Natural killer cell (primary cell): ENCODE measurements at regions not wholly inside any gene's neighbourhood (a gene's known extent, or its start where the extent isn't known, plus 50 kb on each side); places are given as distances from the start of the nearest gene placed in this dataset.

ENCODE experiments used
- ATAC-seq, 3 donors: fragments of 150-1000 bp in 2 of 3; fragments of 200-7000 bp in 1 of 3; cut with Tn5 transposase; 1 replicate in 1 of 3; 2 replicates in 2 of 3; pipeline ENCODE4 v1.10.0; 2021; ENCODE audit warnings: mild to moderate bottlenecking in 2 of 3, moderate library complexity in 2 of 3
- DNase-seq, 2 donors: peaks; one replicate each; pipeline versions ENCODE4 v3.0.0 to v3.0.0-alpha.2; 2013 to 2021; ENCODE audit warnings: mixed read lengths in 1 of 2
- H3K27ac ChIP-seq: one replicate; pipeline ENCODE4 v1.5.1; 2013; ENCODE audit warnings: mild to moderate bottlenecking, low read length
- H3K27me3 ChIP-seq: one replicate; pipeline ENCODE4 v1.6.1; 2013; ENCODE audit warnings: low read length; ENCODE audit not compliant: control insufficient read depth, insufficient read depth
- H3K36me3 ChIP-seq: one replicate; pipeline ENCODE4 v1.6.1; 2013; ENCODE audit warnings: low read length; ENCODE audit not compliant: control insufficient read depth, insufficient read depth
- H3K4me1 ChIP-seq: one replicate; pipeline ENCODE4 v1.6.1; 2013; ENCODE audit warnings: low read length; ENCODE audit not compliant: control insufficient read depth, insufficient read depth
- H3K4me3 ChIP-seq: one replicate; pipeline ENCODE4 v1.5.1; 2013; ENCODE audit warnings: low read length
- H3K9me3 ChIP-seq: one replicate; pipeline ENCODE4 v1.6.1; 2013; ENCODE audit warnings: low read length; ENCODE audit not compliant: control insufficient read depth, insufficient read depth
- H3K27ac Mint-ChIP-seq, 2 donors: one replicate each; pipeline ENCODE4 v1.8.0; 2022; ENCODE audit warnings: mild to moderate bottlenecking in 2 of 2, mixed read lengths in 2 of 2, moderate library complexity in 1 of 2
- H3K27me3 Mint-ChIP-seq, 2 donors: one replicate each; pipeline ENCODE4 v1.8.0; 2022; ENCODE audit warnings: low read depth in 2 of 2, mixed read lengths in 2 of 2
- H3K36me3 Mint-ChIP-seq: one replicate; pipeline ENCODE4 v1.8.0; 2022; ENCODE audit warnings: mixed read lengths
- H3K4me1 Mint-ChIP-seq, 2 donors: one replicate each; pipeline ENCODE4 v1.8.0; 2022; ENCODE audit warnings: mixed read lengths in 2 of 2
- H3K4me3 Mint-ChIP-seq: one replicate; pipeline ENCODE4 v1.8.0; 2022; ENCODE audit warnings: mild to moderate bottlenecking, moderate library complexity, mixed read lengths
- H3K9me3 Mint-ChIP-seq, 2 donors: one replicate each; pipeline ENCODE4 v1.8.0; 2022; ENCODE audit warnings: mixed read lengths in 2 of 2
- WGBS: methylation state at CpG from one replicate; pipeline ENCODE4 v1.1.7; 2013; ENCODE audit warnings: missing lambda C conversion rate; ENCODE audit not compliant: insufficient coverage; 5-methylcytosine and 5-hydroxymethylcytosine counted together
- intact Hi-C: fragments of 100-400 bp; cut with micrococcal nuclease; formaldehyde crosslinking; loops from one replicate; pipeline ENCODE4 v1.14.2; 2022
- TF ChIP-seq, protein P1 (sequence below): fragments of 200-600 bp; IDR thresholded peaks from one replicate; pipeline ENCODE4 v1.8.0; 2022; ENCODE audit warnings: antibody characterized with exemption

- ATAC-seq: no peak
- TF ChIP-seq, protein P1, sequence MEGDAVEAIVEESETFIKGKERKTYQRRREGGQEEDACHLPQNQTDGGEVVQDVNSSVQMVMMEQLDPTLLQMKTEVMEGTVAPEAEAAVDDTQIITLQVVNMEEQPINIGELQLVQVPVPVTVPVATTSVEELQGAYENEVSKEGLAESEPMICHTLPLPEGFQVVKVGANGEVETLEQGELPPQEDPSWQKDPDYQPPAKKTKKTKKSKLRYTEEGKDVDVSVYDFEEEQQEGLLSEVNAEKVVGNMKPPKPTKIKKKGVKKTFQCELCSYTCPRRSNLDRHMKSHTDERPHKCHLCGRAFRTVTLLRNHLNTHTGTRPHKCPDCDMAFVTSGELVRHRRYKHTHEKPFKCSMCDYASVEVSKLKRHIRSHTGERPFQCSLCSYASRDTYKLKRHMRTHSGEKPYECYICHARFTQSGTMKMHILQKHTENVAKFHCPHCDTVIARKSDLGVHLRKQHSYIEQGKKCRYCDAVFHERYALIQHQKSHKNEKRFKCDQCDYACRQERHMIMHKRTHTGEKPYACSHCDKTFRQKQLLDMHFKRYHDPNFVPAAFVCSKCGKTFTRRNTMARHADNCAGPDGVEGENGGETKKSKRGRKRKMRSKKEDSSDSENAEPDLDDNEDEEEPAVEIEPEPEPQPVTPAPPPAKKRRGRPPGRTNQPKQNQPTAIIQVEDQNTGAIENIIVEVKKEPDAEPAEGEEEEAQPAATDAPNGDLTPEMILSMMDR: no peak
- Mint-ChIP-seq H3K27ac (no peak overlapping the region), H3K4me3 (no peak overlapping the region), H3K27me3 (no peaks in the 10 kb centered on the region), H3K36me3 (no peaks in the 10 kb centered on the region), H3K9me3 (peaks cover 13 to 17% of the 10 kb centered on the region in 2 donors), H3K4me1 (no peaks in the 10 kb centered on the region)
- Histone ChIP-seq H3K27ac (no peak overlapping the region), H3K36me3 (no peaks in the 10 kb centered on the region), H3K9me3 (no peaks in the 10 kb centered on the region), H3K4me3 (no peak overlapping the region), H3K4me1 (no peaks in the 10 kb centered on the region), H3K27me3 (no peaks in the 10 kb centered on the region)
- intact Hi-C loops: no loop called here
- DNase-seq: no peak
Observed at GRCh38 chr21:27277110-27277509, 310.2 kb upstream of the ADAMTS5 start.

GRCh38 chr21:27275294-27275927 lies 308.5 kb upstream of the ADAMTS5 start:
- intact Hi-C loops: no loop called here
- TF ChIP-seq, protein P1: no peak

DNA sequence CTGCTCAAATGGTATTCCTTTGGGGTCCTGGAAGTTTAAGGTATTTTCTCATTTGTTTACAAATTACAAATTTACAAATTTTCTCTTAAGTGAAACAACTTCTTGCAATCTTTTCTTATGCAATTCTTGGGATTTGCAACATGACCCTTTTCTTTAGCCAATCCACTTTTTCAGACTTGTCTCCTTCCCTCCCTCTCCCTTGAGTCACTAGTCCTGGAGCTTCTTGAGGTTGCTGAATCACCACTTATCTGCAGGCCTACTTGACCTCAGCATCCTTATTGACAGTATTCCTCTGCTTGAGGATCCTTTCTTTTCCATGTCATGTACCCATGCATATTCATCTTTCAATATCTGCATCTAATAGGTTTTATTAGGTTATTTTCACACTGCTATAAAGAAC lies 302.8 kb upstream of the ADAMTS5 start:
- intact Hi-C loops: no loop called here
- H3K27me3 Mint-ChIP-seq: no peaks in the 10 kb centered on the region
- no peak for ATAC-seq

More at GRCh38 chr21:27275294-27275927, 308.5 kb upstream of the ADAMTS5 start:
- DNase-seq (no peak), ATAC-seq (no peak)
- Histone ChIP-seq H3K4me1 (no peaks in the 10 kb centered on the region), H3K27ac (no peak overlapping the region), H3K36me3 (no peaks in the 10 kb centered on the region), H3K4me3 (no peak overlapping the region), H3K9me3 (no peaks in the 10 kb centered on the region), H3K27me3 (no peaks in the 10 kb centered on the region)
- Mint-ChIP-seq H3K27me3 (no peaks in the 10 kb centered on the region), H3K4me3 (no peak overlapping the region), H3K27ac (no peak overlapping the region), H3K9me3 (peaks cover 8 to 15% of the 10 kb centered on the region in 2 donors), H3K36me3 (no peaks in the 10 kb centered on the region), H3K4me1 (no peaks in the 10 kb centered on the region)
- WGBS: no CpG with 5 or more reads among the region's 1 CpG

More for the DNA sequence above, 302.8 kb upstream of the ADAMTS5 start:
- H3K4me1 ChIP-seq: no peaks in the 10 kb centered on the region
- H3K4me1 Mint-ChIP-seq: no peaks in the 10 kb centered on the region
- H3K4me3 Mint-ChIP-seq: no peak overlapping the region
- H3K27ac Mint-ChIP-seq: no peak overlapping the region
- H3K36me3 Mint-ChIP-seq: no peaks in the 10 kb centered on the region
- H3K36me3 ChIP-seq: no peaks in the 10 kb centered on the region
- TF ChIP-seq, protein P1: no peak
- no peak for DNase-seq
- no peak overlapping the region for H3K4me3 ChIP-seq
- H3K9me3 Mint-ChIP-seq: peaks cover 0 to 5% of the 10 kb centered on the region in 2 donors
- no peaks in the 10 kb centered on the region for H3K27me3 ChIP-seq
- H3K27ac ChIP-seq: no peak overlapping the region
- H3K9me3 ChIP-seq: no peaks in the 10 kb centered on the region
